ENCODE measurements at regions not wholly inside any gene's neighbourhood (a gene's known extent, or its start where the extent isn't known, plus 50 kb on each side); places are given as distances from the start of the nearest gene placed in this dataset.

DNA sequence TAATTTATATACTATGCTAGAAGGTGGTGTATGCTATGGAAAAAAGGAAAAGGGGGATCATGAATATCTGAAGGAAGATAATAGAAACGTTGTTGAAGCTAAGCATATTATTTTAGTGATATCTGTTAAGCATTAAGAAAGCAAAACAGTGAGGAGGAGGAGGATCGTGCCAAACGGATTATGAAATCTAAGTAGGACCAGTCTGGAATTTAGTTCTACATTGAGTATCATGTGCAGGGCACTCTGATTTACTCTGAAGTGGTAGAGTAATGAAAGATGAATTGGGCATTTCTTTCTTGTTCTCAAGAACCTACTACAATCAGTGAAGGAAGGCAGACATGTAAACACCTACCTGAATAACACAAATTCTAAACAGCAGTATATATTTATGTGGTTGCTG is 195.3 kb downstream of the CYB561 start:
- intact Hi-C loops (cut with DNase I): no loop called here

DNA sequence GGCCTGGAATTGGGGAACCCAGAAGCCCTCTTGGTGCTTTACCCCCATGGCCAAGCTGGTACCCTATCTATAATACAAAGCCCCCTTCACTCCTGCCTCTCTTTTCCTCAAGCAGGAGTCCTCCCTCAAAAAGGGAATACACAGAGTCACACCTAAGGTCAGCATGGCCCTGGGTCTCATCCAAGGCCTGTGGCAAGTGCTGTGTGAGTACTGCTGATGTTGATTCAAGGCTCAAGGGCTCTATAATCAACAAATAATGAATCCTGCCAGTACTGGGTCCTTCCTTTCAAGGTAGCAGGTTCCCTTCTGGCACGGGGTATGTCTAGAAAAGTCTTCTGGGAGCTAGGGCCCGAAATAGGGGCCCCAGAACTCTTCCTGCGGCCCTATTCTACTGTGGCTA is 187.3 kb downstream of the CYB561 start:
- TF ChIP-seq, protein P1, sequence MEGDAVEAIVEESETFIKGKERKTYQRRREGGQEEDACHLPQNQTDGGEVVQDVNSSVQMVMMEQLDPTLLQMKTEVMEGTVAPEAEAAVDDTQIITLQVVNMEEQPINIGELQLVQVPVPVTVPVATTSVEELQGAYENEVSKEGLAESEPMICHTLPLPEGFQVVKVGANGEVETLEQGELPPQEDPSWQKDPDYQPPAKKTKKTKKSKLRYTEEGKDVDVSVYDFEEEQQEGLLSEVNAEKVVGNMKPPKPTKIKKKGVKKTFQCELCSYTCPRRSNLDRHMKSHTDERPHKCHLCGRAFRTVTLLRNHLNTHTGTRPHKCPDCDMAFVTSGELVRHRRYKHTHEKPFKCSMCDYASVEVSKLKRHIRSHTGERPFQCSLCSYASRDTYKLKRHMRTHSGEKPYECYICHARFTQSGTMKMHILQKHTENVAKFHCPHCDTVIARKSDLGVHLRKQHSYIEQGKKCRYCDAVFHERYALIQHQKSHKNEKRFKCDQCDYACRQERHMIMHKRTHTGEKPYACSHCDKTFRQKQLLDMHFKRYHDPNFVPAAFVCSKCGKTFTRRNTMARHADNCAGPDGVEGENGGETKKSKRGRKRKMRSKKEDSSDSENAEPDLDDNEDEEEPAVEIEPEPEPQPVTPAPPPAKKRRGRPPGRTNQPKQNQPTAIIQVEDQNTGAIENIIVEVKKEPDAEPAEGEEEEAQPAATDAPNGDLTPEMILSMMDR (IDR thresholded peaks at IDR 0.05): no peak
- no peaks in the 10 kb centered on the region for H3K9me3 ChIP-seq
- no peaks in the 10 kb centered on the region for H3K27me3 ChIP-seq (ENCODE audit: low read depth)
- DNase-seq (peak; percentile 68), ATAC-seq (peak; percentile 95 to 98)
- intact Hi-C loops (cut with DNase I): no loop called here
- peaks cover 14% of the 10 kb centered on the region for H3K4me1 ChIP-seq
- H3K27ac ChIP-seq: no peak overlapping the region
- no peak overlapping the region for H3K4me3 ChIP-seq
- H3K36me3 ChIP-seq: no peaks in the 10 kb centered on the region

More for the DNA sequence above, 195.3 kb downstream of the CYB561 start:
- Histone ChIP-seq H3K27me3 (ENCODE audit: low read depth) (no peaks in the 10 kb centered on the region), H3K4me1 (peaks cover 24% of the 10 kb centered on the region), H3K27ac (no peak overlapping the region), H3K4me3 (no peak overlapping the region), H3K9me3 (no peaks in the 10 kb centered on the region), H3K36me3 (no peaks in the 10 kb centered on the region)
- peak; percentile 55 to 73 for ATAC-seq
- TF ChIP-seq, protein P1 (IDR thresholded peaks at IDR 0.05): no peak
- no peak for DNase-seq

DNA sequence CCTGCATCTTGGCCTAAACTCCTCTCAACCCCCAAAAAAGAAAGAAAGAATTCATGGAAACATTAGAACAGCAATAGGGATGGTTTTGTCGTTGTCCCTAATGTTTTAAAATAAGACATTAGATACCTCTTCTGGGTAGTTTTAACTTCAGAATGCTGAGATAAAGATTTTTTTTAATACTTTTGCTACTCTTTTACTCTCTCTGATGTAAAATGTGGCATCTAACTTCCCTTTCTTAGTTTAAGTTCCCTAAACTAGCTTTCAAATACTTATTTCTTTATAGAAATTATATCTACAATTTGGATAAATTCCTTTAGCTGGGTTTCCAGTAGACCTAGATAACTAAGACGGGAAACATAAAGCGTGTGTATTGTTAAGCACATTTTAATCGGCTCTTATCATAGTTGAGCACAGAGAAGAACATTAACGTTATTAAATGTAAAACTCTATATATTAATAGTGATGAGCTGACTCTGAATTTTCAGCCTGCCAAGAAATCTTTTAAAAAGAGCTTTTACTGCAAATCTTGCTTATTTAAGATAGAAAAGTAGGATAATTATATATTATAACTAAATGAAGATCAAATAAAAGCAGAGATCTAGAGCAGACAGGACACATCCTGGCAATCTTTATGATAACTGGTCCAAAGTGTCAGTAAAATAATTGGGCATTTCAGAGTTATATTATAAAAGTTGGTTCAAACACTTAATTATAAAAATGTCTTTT is 183.2 kb downstream of the CYB561 start:
- H3K4me1 ChIP-seq: peaks cover 14% of the 10 kb centered on the region
- ATAC-seq (no peak), DNase-seq (no peak)
- no peaks in the 10 kb centered on the region for H3K9me3 ChIP-seq
- H3K27me3 ChIP-seq (ENCODE audit: low read depth): no peaks in the 10 kb centered on the region
- H3K36me3 ChIP-seq: peaks cover 4% of the 10 kb centered on the region
- no peak overlapping the region for H3K27ac ChIP-seq
- intact Hi-C loops (cut with DNase I): no loop called here
- no peak overlapping the region for H3K4me3 ChIP-seq
- TF ChIP-seq, protein P1 (IDR thresholded peaks at IDR 0.05): no peak

DNA sequence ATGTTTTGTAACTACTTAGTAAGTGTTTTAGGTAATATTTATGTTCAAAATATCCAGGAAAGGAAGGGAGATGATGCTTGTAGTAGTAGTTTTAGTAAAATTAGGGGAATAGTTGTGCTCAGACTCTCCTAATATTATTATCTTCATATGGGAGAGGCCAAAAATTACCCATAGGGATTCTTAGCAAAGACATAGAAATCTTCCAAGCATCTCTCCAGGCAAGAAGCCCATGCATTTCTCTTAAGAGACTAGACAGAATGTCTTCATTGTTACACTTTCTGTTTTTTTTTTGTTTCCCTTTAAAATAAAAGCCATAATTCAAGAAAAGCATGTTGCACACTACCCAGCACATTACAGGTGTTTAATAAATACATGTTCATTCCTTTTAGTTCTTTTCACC is 180.6 kb downstream of the CYB561 start:
- Histone ChIP-seq H3K36me3 (peaks cover 19% of the 10 kb centered on the region), H3K4me1 (no peaks in the 10 kb centered on the region), H3K4me3 (no peak overlapping the region), H3K9me3 (no peaks in the 10 kb centered on the region), H3K27ac (no peak overlapping the region), H3K27me3 (ENCODE audit: low read depth) (no peaks in the 10 kb centered on the region)
- intact Hi-C loops (cut with DNase I): no loop called here
- DNase-seq (no peak), ATAC-seq (no peak)
- TF ChIP-seq, protein P1 (IDR thresholded peaks at IDR 0.05): no peak

DNA sequence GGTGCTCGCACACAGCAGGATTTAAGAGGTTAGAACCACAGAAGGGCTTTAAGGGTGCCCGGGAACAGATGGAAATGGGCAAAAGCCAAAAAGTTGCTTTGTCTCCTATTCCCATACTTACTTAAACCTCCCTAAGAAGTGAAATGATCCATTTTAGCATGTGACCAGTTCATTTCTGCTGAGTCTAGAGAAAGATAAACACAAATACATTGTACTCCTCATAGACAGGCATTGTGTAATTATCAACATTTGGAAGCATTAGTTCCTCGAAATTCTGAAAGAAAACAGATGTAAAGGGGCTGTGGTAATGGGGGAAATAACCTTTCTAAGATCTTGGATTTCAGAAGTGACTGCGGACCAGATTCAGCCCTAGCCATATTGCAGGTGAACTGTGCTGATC is 178.3 kb downstream of the CYB561 start:
- Histone ChIP-seq H3K4me1 (no peaks in the 10 kb centered on the region), H3K4me3 (no peak overlapping the region), H3K27me3 (ENCODE audit: low read depth) (no peaks in the 10 kb centered on the region), H3K36me3 (peaks cover 19% of the 10 kb centered on the region), H3K27ac (no peak overlapping the region), H3K9me3 (no peaks in the 10 kb centered on the region)
- intact Hi-C loops (cut with DNase I): no loop called here
- no peak for ATAC-seq
- no peak for DNase-seq
- TF ChIP-seq, protein P1 (IDR thresholded peaks at IDR 0.05): no peak
